HEK293T (cell line): ENCODE measurements at regions not wholly inside any gene's neighbourhood (a gene's known extent, or its start where the extent isn't known, plus 50 kb on each side); places are given as distances from the start of the nearest gene placed in this dataset.

Experiments
- FOXK2 ChIP-seq: fragments of 450-650 bp; IDR thresholded peaks from 2 replicates; pipeline ENCODE4 v1.6.1; 2016; ENCODE audit warnings: mild to moderate bottlenecking
- FOXM1 ChIP-seq: fragments of 450-650 bp; IDR thresholded peaks from 2 replicates; pipeline ENCODE4 v1.6.1; 2017; ENCODE audit warnings: mild to moderate bottlenecking, borderline replicate concordance
- L3MBTL2 ChIP-seq: fragments of 450-650 bp; conservative IDR thresholded peaks from 2 replicates; pipeline ENCODE4 v1.6.1; 2016; ENCODE audit warnings: mild to moderate bottlenecking
- SP1 ChIP-seq: fragments of 450-650 bp; IDR thresholded peaks from 2 replicates; pipeline ENCODE4 v1.6.1; 2017
- TARDBP ChIP-seq: fragments of 450-650 bp; IDR thresholded peaks from 2 replicates; pipeline ENCODE4 v1.6.1; 2016

GRCh38 chr5:87778876-87779275, 366.1 kb upstream of the CCNH start:
- TF ChIP-seq TARDBP: no peak
- no peak for TF ChIP-seq SP1
- no peak for TF ChIP-seq FOXM1
- TF ChIP-seq FOXK2: no peak
- no peak for TF ChIP-seq L3MBTL2
